Tibial nerve (tissue), 4 donors: ENCODE measurements at regions not wholly inside any gene's neighbourhood (a gene's known extent, or its start where the extent isn't known, plus 50 kb on each side); places are given as distances from the start of the nearest gene placed in this dataset.
"Not testable (repeated sequence)": the region's sequence is repeated elsewhere in the genome, so short reads cannot be mapped to it uniquely, and the experiment has no call there.

Experiments
- CTCF ChIP-seq, 5 experiments: fragments of 200-600 bp in 3 of 5; fragments of 450-650 bp in 2 of 5; sonication (generic) in 3 of 5; IDR thresholded peaks; one replicate each; pipeline ENCODE4 v1.5.1; 2016 to 2019; ENCODE audit warnings: antibody characterized with exemption in 5 of 5, mild to moderate bottlenecking in 3 of 5, moderate library complexity in 2 of 5
- EP300 ChIP-seq, 2 donors: sonication (generic); formaldehyde crosslinking; IDR thresholded peaks; one replicate each; pipeline ENCODE4 v1.6.1; 2017; ENCODE audit warnings: antibody characterized with exemption in 2 of 2, mild to moderate bottlenecking in 1 of 2
- POLR2A ChIP-seq, 2 donors: fragments of 450-650 bp; IDR thresholded peaks; one replicate each; pipeline ENCODE4 v1.6.1; 2017; ENCODE audit warnings: antibody characterized with exemption in 2 of 2, mild to moderate bottlenecking in 2 of 2, moderate library complexity in 2 of 2

GRCh38 chr5:165045941-165046340, 1540.5 kb downstream of the MAT2B start:
- TF ChIP-seq CTCF, POLR2A, EP300 (IDR thresholded peaks at IDR 0.05): not testable (repeated sequence)
